Ishikawa (cell line): ENCODE measurements at regions not wholly inside any gene's neighbourhood (a gene's known extent, or its start where the extent isn't known, plus 50 kb on each side); places are given as distances from the start of the nearest gene placed in this dataset.

Source experiments
- CEBPB ChIP-seq: IDR thresholded peaks from 2 replicates; pipeline ENCODE4 v1.6.1; 2012
- CREB1 ChIP-seq: IDR thresholded peaks from 2 replicates; pipeline ENCODE4 v1.6.1; 2012; ENCODE audit warnings: low read depth
- EP300 ChIP-seq: IDR thresholded peaks from 2 replicates; pipeline ENCODE4 v1.6.1; 2012; ENCODE audit warnings: borderline replicate concordance
- MAX ChIP-seq: IDR thresholded peaks from 2 replicates; pipeline ENCODE4 v1.6.1; 2012
- NFIC ChIP-seq: IDR thresholded peaks from 2 replicates; pipeline ENCODE4 v1.6.1; 2012
- TAF1 ChIP-seq: IDR thresholded peaks from 2 replicates; pipeline ENCODE4 v1.6.1; 2012; ENCODE audit warnings: low read depth, mild to moderate bottlenecking
- TCF12 ChIP-seq: IDR thresholded peaks from 2 replicates; pipeline ENCODE4 v1.6.1; 2012; ENCODE audit warnings: low read depth

- TF ChIP-seq MAX (no peak), CEBPB (no peak), EP300 (no peak), TCF12 (no peak), NFIC (no peak), CREB1 (no peak), TAF1 (no peak)
These were observed 517.7 kb downstream of the ETS1 start for GRCh38 chr11:128069665-128070064.
